Right renal cortex interstitium (tissue), 3 donors: ENCODE measurements at regions not wholly inside any gene's neighbourhood (a gene's known extent, or its start where the extent isn't known, plus 50 kb on each side); places are given as distances from the start of the nearest gene placed in this dataset.
A peak's percentile ranks its signal among the peaks of the same experiment; 100 is the strongest.

Experiments
- DNase-seq, 3 donors: peaks; one replicate each; pipeline ENCODE4 v3.0.0-alpha.2; 2013; ENCODE audit warnings: low read depth in 3 of 3, low spot score in 2 of 3

GRCh38 chr21:16169102-16169511 lies 439.3 kb downstream of the USP25 start:
- DNase-seq, result no peak

- DNase-seq, result no peak
Measured at GRCh38 chr21:16169779-16170178, 440.0 kb downstream of the USP25 start.

GRCh38 chr21:16176570-16176969 lies 446.8 kb downstream of the USP25 start:
- DNase-seq, result no peak

- DNase-seq, result no peak
Measured at GRCh38 chr21:16177532-16177931, 447.8 kb downstream of the USP25 start.

GRCh38 chr21:16179773-16180172 lies 450.0 kb downstream of the USP25 start:
- no peak for DNase-seq

GRCh38 chr21:16180614-16181013 lies 450.8 kb downstream of the USP25 start:
- DNase-seq, result no peak

GRCh38 chr21:16181018-16181417 lies 451.2 kb downstream of the USP25 start:
- DNase-seq, result no peak

GRCh38 chr21:16185766-16186165 lies 456.0 kb downstream of the USP25 start:
- no peak for DNase-seq

GRCh38 chr21:16186742-16187141 lies 457.0 kb downstream of the USP25 start:
- DNase-seq, result no peak

- DNase-seq, result no peak
Measured at GRCh38 chr21:16187603-16188301, 458.0 kb downstream of the USP25 start.

GRCh38 chr21:16192902-16193301 lies 463.1 kb downstream of the USP25 start:
- DNase-seq, result no peak

GRCh38 chr21:16193496-16194094 lies 463.8 kb downstream of the USP25 start:
- no peak for DNase-seq

- peak in 2 of 3 donors; percentile 48 to 56 for DNase-seq
Measured at GRCh38 chr21:16194095-16194787, 464.5 kb downstream of the USP25 start.

- DNase-seq, result peak in 1 of 3 donors; percentile 38
Measured at GRCh38 chr21:16194788-16195537, 465.2 kb downstream of the USP25 start.

- DNase-seq, result peak in 1 of 3 donors; percentile 29
Measured at GRCh38 chr21:16195538-16195910, 465.7 kb downstream of the USP25 start.

GRCh38 chr21:16196001-16196400 lies 466.2 kb downstream of the USP25 start:
- no peak for DNase-seq

GRCh38 chr21:16198546-16198945 lies 468.8 kb downstream of the USP25 start:
- DNase-seq, result no peak

- no peak for DNase-seq
Measured at GRCh38 chr21:16199539-16199938, 469.8 kb downstream of the USP25 start.

- no peak for DNase-seq
Measured at GRCh38 chr21:16201718-16202117, 471.9 kb downstream of the USP25 start.

GRCh38 chr21:16205527-16205926 lies 475.7 kb downstream of the USP25 start:
- DNase-seq, result no peak
